Activated CD4-positive, CD25-positive, alpha-beta regulatory T cell treated with anti-CD3 and anti-CD28 coated beads, Interleukin-2, amount 50 U/mL, for 24 hours (primary cell): ENCODE measurements at regions not wholly inside any gene's neighbourhood (a gene's known extent, or its start where the extent isn't known, plus 50 kb on each side); places are given as distances from the start of the nearest gene placed in this dataset.

ENCODE experiments used
- ATAC-seq, 2 donors: fragments of 150-1000 bp; cut with Tn5 transposase; one replicate each; pipeline ENCODE4 v1.10.0; 2021; ENCODE audit warnings: mild to moderate bottlenecking in 1 of 2, moderate library complexity in 1 of 2

DNA sequence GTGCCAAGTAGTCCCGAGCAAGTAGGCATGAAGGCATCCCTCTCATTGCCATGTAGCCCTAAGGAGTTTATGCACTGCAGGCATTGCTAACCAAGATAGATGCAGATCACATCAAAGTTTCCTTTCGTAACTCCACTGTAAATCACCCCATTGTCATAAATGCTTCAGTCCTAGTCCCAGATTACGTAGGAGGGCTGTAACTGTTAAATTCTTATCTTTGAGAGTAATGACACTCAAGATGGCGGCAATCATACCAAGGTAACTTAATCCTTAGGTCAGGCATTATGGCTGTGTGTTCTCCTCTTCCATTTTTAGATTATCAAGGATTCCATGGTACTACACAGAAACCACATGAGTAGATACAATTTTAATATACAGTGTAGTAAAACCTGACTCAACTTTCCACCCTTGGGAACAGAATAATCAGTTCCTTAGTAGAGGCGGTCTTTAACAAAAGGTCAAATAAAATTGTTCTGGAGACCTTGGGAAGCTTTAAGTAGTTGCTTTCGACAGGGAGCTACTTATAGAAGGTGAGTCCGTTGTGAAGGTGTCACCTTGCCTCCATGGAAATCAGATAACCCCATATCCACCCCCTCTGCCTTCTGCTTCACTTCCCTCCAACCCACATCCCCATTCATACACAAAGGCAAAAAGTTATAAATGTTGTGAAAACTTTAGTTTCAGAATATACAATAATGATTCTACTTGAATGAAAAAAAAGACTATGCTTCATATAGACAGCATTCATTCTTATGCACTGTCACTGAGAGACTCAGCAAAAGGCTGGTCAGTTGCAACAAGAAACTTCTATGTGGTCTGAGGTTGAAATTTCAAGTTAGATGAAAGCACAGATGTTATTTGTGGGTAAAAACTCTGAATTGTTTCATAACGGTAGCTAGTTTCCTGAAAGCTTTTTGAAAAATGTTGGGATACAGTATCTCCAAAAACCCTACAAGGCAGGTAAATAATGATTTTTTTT is 64.8 kb upstream of the GALNT5 start:
- no peak for ATAC-seq

GRCh38 chr2:157193461-157193860 is 64.0 kb upstream of the GALNT5 start:
- no peak for ATAC-seq

GRCh38 chr2:157194097-157194688 is 63.3 kb upstream of the GALNT5 start:
- ATAC-seq, result peak; percentile 49 to 56

DNA sequence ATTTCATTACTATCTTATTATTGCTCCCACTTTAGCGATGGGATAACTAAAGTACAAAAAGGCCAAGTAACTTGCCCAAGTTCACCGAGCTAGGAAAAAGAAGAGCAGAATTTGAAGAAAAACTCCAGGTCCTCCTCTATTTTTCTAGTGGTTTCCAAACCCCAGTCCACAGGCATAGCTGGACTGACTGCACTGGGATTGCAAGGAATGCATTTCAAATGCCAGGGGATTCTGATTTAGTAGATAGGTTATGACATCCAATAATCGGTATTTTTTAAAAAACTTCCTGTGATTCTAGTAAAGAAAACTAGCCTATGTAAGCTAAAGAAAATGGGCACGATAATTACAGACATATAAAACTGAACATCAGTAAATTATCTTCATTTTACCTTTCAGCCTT is 62.7 kb upstream of the GALNT5 start:
- ATAC-seq, result no peak

GRCh38 chr2:157196956-157197355 is 60.5 kb upstream of the GALNT5 start:
- no peak for ATAC-seq

DNA sequence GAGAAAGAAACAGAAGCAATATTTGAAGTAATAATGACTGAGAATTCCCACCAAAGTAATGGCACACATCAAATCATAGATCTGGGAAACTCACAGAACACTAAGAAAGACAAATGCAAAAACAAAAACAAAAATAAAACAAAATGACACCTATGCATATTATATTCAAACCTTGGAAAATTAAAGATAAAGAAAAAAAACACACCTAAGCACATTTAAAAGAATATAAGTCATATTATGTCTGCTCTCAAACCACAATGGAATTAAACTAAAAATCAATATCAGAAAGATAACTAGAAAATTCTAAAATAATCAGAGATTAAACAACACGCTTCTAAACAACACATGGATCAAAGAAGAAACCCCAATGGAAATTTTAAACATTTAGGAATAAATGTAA is 59.7 kb upstream of the GALNT5 start:
- no peak for ATAC-seq

GRCh38 chr2:157203651-157204050 is 53.9 kb upstream of the GALNT5 start:
- ATAC-seq, result no peak

DNA sequence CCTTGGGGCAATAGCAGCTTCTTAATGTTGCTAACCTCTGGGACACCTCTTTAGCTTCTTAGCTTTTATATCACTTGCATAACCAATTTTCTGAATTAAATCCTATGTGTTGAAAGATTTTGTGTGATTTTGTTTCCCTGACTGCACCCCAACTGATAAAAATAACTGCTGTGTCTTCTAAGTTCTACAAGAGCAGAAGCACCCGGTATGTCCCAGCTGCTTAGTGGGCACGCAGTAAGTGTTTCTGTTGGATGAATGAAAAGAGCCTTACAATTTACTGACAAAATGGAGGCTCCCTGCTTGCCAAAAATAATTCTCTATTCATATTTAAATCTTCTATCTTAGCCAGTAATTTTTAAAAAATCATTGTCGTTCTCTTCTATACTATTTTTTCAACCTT is 53.1 kb upstream of the GALNT5 start:
- no peak for ATAC-seq

GRCh38 chr2:157206916-157207315 is 50.6 kb upstream of the GALNT5 start:
- ATAC-seq, result no peak
